Uterus (tissue), 3 donors: ENCODE measurements at regions not wholly inside any gene's neighbourhood (a gene's known extent, or its start where the extent isn't known, plus 50 kb on each side); places are given as distances from the start of the nearest gene placed in this dataset.
A peak's percentile ranks its signal among the peaks of the same experiment; 100 is the strongest.

Source experiments
- DNase-seq, 2 donors: peaks; one replicate each; pipeline ENCODE4 v3.0.0-alpha.2; 2019 to 2020
- H3K27ac ChIP-seq, 2 donors: fragments of 200-600 bp; sonication (generic); 1 replicate in 1 of 2; 2 replicates in 1 of 2; pipeline ENCODE4 v1.5.1; 2016 to 2018
- H3K27me3 ChIP-seq, 2 donors: fragments of 200-600 bp; sonication (generic); one replicate each; pipeline ENCODE4 v1.5.1; 2018 to 2019; ENCODE audit warnings: control low read depth in 1 of 2
- H3K36me3 ChIP-seq, 2 donors: fragments of 200-600 bp; sonication (generic); one replicate each; pipeline ENCODE4 v1.5.1; 2019; ENCODE audit warnings: control low read depth in 1 of 2
- H3K4me1 ChIP-seq, 2 donors: fragments of 200-600 bp; sonication (generic); one replicate each; pipeline ENCODE4 v1.5.1; 2018 to 2019; ENCODE audit warnings: control low read depth in 1 of 2
- H3K4me3 ChIP-seq, 2 donors: fragments of 200-600 bp; sonication (generic); 1 replicate in 1 of 2; 2 replicates in 1 of 2; pipeline ENCODE4 v1.5.1; 2018 to 2019; ENCODE audit warnings: mild to moderate bottlenecking in 1 of 2
- H3K9me3 ChIP-seq, 2 donors: fragments of 200-600 bp; sonication (generic); one replicate each; pipeline ENCODE4 v1.5.1; 2019; ENCODE audit warnings: control low read depth in 1 of 2
- CTCF ChIP-seq, 4 experiments: fragments of 200-600 bp in 2 of 4; fragments of 450-650 bp in 2 of 4; sonication (generic) in 2 of 4; IDR thresholded peaks; one replicate each; pipeline ENCODE4 v1.5.1; 2016 to 2019; ENCODE audit warnings: antibody characterized with exemption in 4 of 4, mild to moderate bottlenecking in 2 of 4, moderate library complexity in 1 of 4
- POLR2A ChIP-seq, 2 donors: fragments of 450-650 bp; IDR thresholded peaks; one replicate each; pipeline ENCODE4 v1.6.1; 2016; ENCODE audit warnings: antibody characterized with exemption in 2 of 2, mild to moderate bottlenecking in 1 of 2, moderate library complexity in 1 of 2
- intact Hi-C: fragments of 100-400 bp; cut with DNase I; formaldehyde crosslinking; loops from one replicate; pipeline ENCODE4 v1.15.1; 2023; ENCODE audit warnings: low total_unique reads
- donor health status: DM: yes; HTN: yes; CAD: no.

GRCh38 chr10:43863270-43863669 is 214.6 kb upstream of the ZNF32 start:
- no peak overlapping the region for H3K4me3 ChIP-seq
- intact Hi-C loops, result no loop called here
- H3K36me3 ChIP-seq, result no peaks in the 10 kb centered on the region
- DNase-seq, result no peak
- peaks cover 0 to 4% of the 10 kb centered on the region in 2 donors for H3K4me1 ChIP-seq
- H3K9me3 ChIP-seq, result no peaks in the 10 kb centered on the region
- peak overlapping the region in 1 of 2 donors; percentile 51 for H3K27ac ChIP-seq
- H3K27me3 ChIP-seq, result no peaks in the 10 kb centered on the region
- TF ChIP-seq CTCF (IDR thresholded peaks at IDR 0.05) (no peak), POLR2A (IDR thresholded peaks at IDR 0.05) (no peak)

GRCh38 chr10:43862756-43863155 is 214.1 kb upstream of the ZNF32 start:
- no peak for DNase-seq

GRCh38 chr10:43861966-43862751 is 213.5 kb upstream of the ZNF32 start:
- Histone ChIP-seq H3K9me3 (no peaks in the 10 kb centered on the region), H3K27me3 (no peaks in the 10 kb centered on the region), H3K27ac (peak overlapping the region in 1 of 2 donors; percentile 7), H3K4me1 (peaks cover 0 to 4% of the 10 kb centered on the region in 2 donors), H3K4me3 (no peak overlapping the region), H3K36me3 (no peaks in the 10 kb centered on the region)
- intact Hi-C loops, result no loop called here
- DNase-seq, result no peak
- TF ChIP-seq CTCF (IDR thresholded peaks at IDR 0.05) (no peak), POLR2A (IDR thresholded peaks at IDR 0.05) (no peak)

More at GRCh38 chr10:43862756-43863155, 214.1 kb upstream of the ZNF32 start:
- Histone ChIP-seq H3K27me3 (no peaks in the 10 kb centered on the region), H3K4me1 (peaks cover 0 to 4% of the 10 kb centered on the region in 2 donors), H3K9me3 (no peaks in the 10 kb centered on the region), H3K36me3 (no peaks in the 10 kb centered on the region), H3K4me3 (no peak overlapping the region), H3K27ac (peak overlapping the region in 1 of 2 donors; percentile 7)
- TF ChIP-seq CTCF (IDR thresholded peaks at IDR 0.05), result no peak
- TF ChIP-seq POLR2A (IDR thresholded peaks at IDR 0.05), result no peak
- intact Hi-C loops, result no loop called here

- no peak for DNase-seq
- TF ChIP-seq POLR2A (IDR thresholded peaks at IDR 0.05), result no peak
- no peak for TF ChIP-seq CTCF (IDR thresholded peaks at IDR 0.05)
- H3K36me3 ChIP-seq, result no peaks in the 10 kb centered on the region
- H3K27ac ChIP-seq, result no peak overlapping the region
- H3K27me3 ChIP-seq, result no peaks in the 10 kb centered on the region
- intact Hi-C loops, result no loop called here
- no peaks in the 10 kb centered on the region for H3K9me3 ChIP-seq
- no peak overlapping the region for H3K4me3 ChIP-seq
- H3K4me1 ChIP-seq, result peaks cover 0 to under 1% of the 10 kb centered on the region in 2 donors
These were observed 210.4 kb upstream of the ZNF32 start for GRCh38 chr10:43859016-43859525.

GRCh38 chr10:43857931-43858315 is 209.2 kb upstream of the ZNF32 start:
- Histone ChIP-seq H3K27ac (no peak overlapping the region), H3K9me3 (no peaks in the 10 kb centered on the region), H3K4me3 (no peak overlapping the region), H3K27me3 (no peaks in the 10 kb centered on the region), H3K36me3 (no peaks in the 10 kb centered on the region), H3K4me1 (no peaks in the 10 kb centered on the region)
- no peak for TF ChIP-seq POLR2A (IDR thresholded peaks at IDR 0.05)
- TF ChIP-seq CTCF (IDR thresholded peaks at IDR 0.05), result no peak
- DNase-seq, result no peak
- intact Hi-C loops, result no loop called here
